Endothelial cell of umbilical vein (primary cell): ENCODE measurements at regions not wholly inside any gene's neighbourhood (a gene's known extent, or its start where the extent isn't known, plus 50 kb on each side); places are given as distances from the start of the nearest gene placed in this dataset.

Experiments
- BruUV-seq: library from RNA; stranded (reverse); fragments of 400-500 nt; replicated peaks from 2 replicates; lab custom pipeline; 2021; lab: Mats Ljungman, UMichigan
- CTCF ChIA-PET: fragments of 300-600, 350-600 bp; sonication (Branson Sonifier 250); formaldehyde crosslinking; loops from one replicate; lab custom pipeline; 2021; ENCODE audit warnings: antibody characterized with exemption, inconsistent platforms; lab: Charles Lee
- POLR2A ChIA-PET: fragments of 300-600, 350-600 bp; sonication (Branson Sonifier 250); formaldehyde crosslinking; loops from one replicate; lab custom pipeline; 2021; ENCODE audit warnings: antibody characterized with exemption, inconsistent platforms; lab: Charles Lee
- DNase-seq: peaks from one replicate; pipeline ENCODE4 v3.0.0-alpha.2; 2011; ENCODE audit warnings: low read depth, low spot score
- FAIRE-seq: peaks from 2 replicates; lab custom pipeline; 2011; peaks lifted over from hg19 to GRCh38; lab: Jason Lieb, UNC
- H2AFZ ChIP-seq: 2 replicates; pipeline ENCODE4 v1.6.0; 2012; ENCODE audit warnings: low read depth, low read length, control low read depth, inconsistent platforms
- H3K27ac ChIP-seq: 2 replicates; pipeline ENCODE4 v1.5.1; 2011; ENCODE audit warnings: low read depth, mild to moderate bottlenecking, control low read depth, low read length, moderate library complexity; ENCODE audit not compliant: insufficient read depth
- H3K27me3 ChIP-seq, 2 experiments: 2 replicates each; pipeline versions ENCODE4 v1.6.0 to v1.6.1; 2011; ENCODE audit warnings: low read length in 2 of 2, mixed read lengths in 1 of 2; ENCODE audit not compliant: control insufficient read depth in 2 of 2, insufficient read depth in 2 of 2
- H3K36me3 ChIP-seq, 2 experiments: 2 replicates in 1 of 2; 3 replicates in 1 of 2; pipeline ENCODE4 v1.5.1; 2011; ENCODE audit warnings: low read length in 2 of 2, mild to moderate bottlenecking in 1 of 2, moderate library complexity in 1 of 2; ENCODE audit not compliant: control insufficient read depth in 2 of 2, insufficient read depth in 2 of 2; ENCODE audit errors: extremely low read depth in 1 of 2
- H3K4me1 ChIP-seq: 3 replicates; pipeline ENCODE4 v1.5.1; 2011; ENCODE audit warnings: mild to moderate bottlenecking, low read length; ENCODE audit not compliant: control insufficient read depth, insufficient read depth; ENCODE audit errors: extremely low read depth
- H3K4me2 ChIP-seq: 2 replicates; pipeline ENCODE4 v1.6.1; 2011; ENCODE audit warnings: low read length, control low read depth, mixed read lengths; ENCODE audit not compliant: insufficient read depth
- H3K4me3 ChIP-seq, 3 experiments: fragments of 200-600 bp in 1 of 3; sonication (generic), shearing (Covaris generic) in 1 of 3; replicated peaks in 1 of 3; 2 replicates each; pipeline ENCODE4 v1.5.1; 2011 to 2016; ENCODE audit warnings: control low read depth in 3 of 3, low read length in 3 of 3, mild to moderate bottlenecking in 2 of 3, inconsistent platforms in 1 of 3, low read depth in 1 of 3, moderate library complexity in 1 of 3; ENCODE audit not compliant: insufficient read depth in 1 of 3
- H3K79me2 ChIP-seq: 2 replicates; pipeline ENCODE4 v1.6.0; 2012; ENCODE audit warnings: low read length, inconsistent platforms; ENCODE audit not compliant: control insufficient read depth, insufficient read depth
- H3K9ac ChIP-seq: replicated peaks from 2 replicates; pipeline ENCODE3; 2011; ENCODE audit warnings: low read length, control low read depth; ENCODE audit not compliant: insufficient read depth; ENCODE audit errors: extremely low read depth
- H3K9me1 ChIP-seq: replicated peaks from 3 replicates; pipeline ENCODE4 v1.6.0; 2011; ENCODE audit warnings: mild to moderate bottlenecking, low read length; ENCODE audit not compliant: control insufficient read depth, insufficient read depth; ENCODE audit errors: extremely low read depth
- H3K9me3 ChIP-seq: replicated peaks from 2 replicates; pipeline ENCODE4 v1.5.1; 2012; ENCODE audit warnings: low read length, inconsistent platforms; ENCODE audit not compliant: control insufficient read depth, insufficient read depth
- H4K20me1 ChIP-seq: replicated peaks from 2 replicates; pipeline ENCODE3; 2011; ENCODE audit warnings: mild to moderate bottlenecking, low read length; ENCODE audit not compliant: control insufficient read depth, insufficient read depth; ENCODE audit errors: extremely low read depth
- CTCF ChIP-seq, 2 donors: IDR thresholded peaks; 1 replicate in 1 of 2; 2 replicates in 1 of 2; pipeline ENCODE4 v1.5.1; 2011; ENCODE audit warnings: low read length in 2 of 2, mild to moderate bottlenecking in 2 of 2, moderate library complexity in 2 of 2, control low read depth in 1 of 2, inconsistent platforms in 1 of 2, low read depth in 1 of 2; ENCODE audit not compliant: insufficient read depth in 1 of 2; ENCODE audit errors: extremely low read depth in 1 of 2
- EZH2 ChIP-seq: IDR thresholded peaks from 2 replicates; pipeline ENCODE4 v1.6.1; 2012; ENCODE audit warnings: borderline replicate concordance, low read depth, mild to moderate bottlenecking, moderate library complexity, low read length, inconsistent platforms; ENCODE audit not compliant: severe bottlenecking
- FOS ChIP-seq: IDR thresholded peaks from 2 replicates; pipeline ENCODE4 v1.6.1; 2011; ENCODE audit warnings: mild to moderate bottlenecking, low read length, moderate library complexity, borderline replicate concordance; ENCODE audit not compliant: insufficient read depth
- GATA2 ChIP-seq: IDR thresholded peaks from 2 replicates; pipeline ENCODE4 v1.7.0; 2011; ENCODE audit warnings: low read depth, mild to moderate bottlenecking, moderate library complexity, mixed read lengths, low read length; ENCODE audit not compliant: insufficient read length, insufficient read depth
- JUN ChIP-seq: IDR thresholded peaks from 2 replicates; pipeline ENCODE4 v1.6.1; 2011; ENCODE audit warnings: borderline replicate concordance, low read depth; ENCODE audit not compliant: insufficient read length, insufficient read depth
- MAX ChIP-seq: IDR thresholded peaks from 2 replicates; pipeline ENCODE4 v1.6.1; 2011; ENCODE audit not compliant: insufficient read depth, insufficient read length
- MYC ChIP-seq: IDR thresholded peaks from one replicate; pipeline ENCODE4 v1.6.1; 2011; ENCODE audit warnings: mild to moderate bottlenecking, low read depth, low read length
- POLR2A ChIP-seq: IDR thresholded peaks from 2 replicates; pipeline ENCODE4 v1.6.1; 2012; ENCODE audit warnings: low read depth, mild to moderate bottlenecking, control low read depth, low read length
- POLR2AphosphoS5 ChIP-seq: IDR thresholded peaks from 2 replicates; pipeline ENCODE4 v1.6.1; 2012; ENCODE audit warnings: low read depth, mild to moderate bottlenecking, control low read depth, low read length, moderate library complexity; ENCODE audit not compliant: insufficient read depth
- dilution Hi-C: fragments of 300-500 bp; cut with MboI; formaldehyde crosslinking; loops from one replicate; pipeline ENCODE4 v1.15.0; 2019; ENCODE audit warnings: low sequenced_read_pairs; ENCODE audit not compliant: extremely low pct_ligation_motif_present
- intact Hi-C: fragments of 100-400 bp; cut with micrococcal nuclease; formaldehyde crosslinking; loops from one replicate; pipeline ENCODE4 v1.10.0; 2022

GRCh38 chr17:12247761-12248160 lies 227.1 kb downstream of the MAP2K4 start:
- no peak for FAIRE-seq
- no peaks in the 10 kb centered on the region for H3K79me2 ChIP-seq
- H3K27me3 ChIP-seq = no peaks in the 10 kb centered on the region
- no peak overlapping the region for H3K4me2 ChIP-seq
- H3K36me3 ChIP-seq = no peaks in the 10 kb centered on the region
- intact Hi-C loops = no loop called here
- H3K27ac ChIP-seq = no peak overlapping the region
- BruUV-seq = no TSS peak
- H4K20me1 ChIP-seq = no peaks in the 10 kb centered on the region
- H3K9me3 ChIP-seq = no peaks in the 10 kb centered on the region
- no peak for DNase-seq
- no peaks in the 10 kb centered on the region for H3K4me1 ChIP-seq
- no peak overlapping the region for H3K9ac ChIP-seq
- H3K9me1 ChIP-seq = no peaks in the 10 kb centered on the region
- no peak overlapping the region for H3K4me3 ChIP-seq
- CTCF ChIA-PET = no interaction called here
- POLR2A ChIA-PET = no interaction called here
- no peak overlapping the region for H2AFZ ChIP-seq
- no peak for TF ChIP-seq GATA2
- TF ChIP-seq FOS = no peak
- TF ChIP-seq POLR2AphosphoS5 = no peak
- no peak for TF ChIP-seq MYC
- TF ChIP-seq EZH2 = no peak
- no peak for TF ChIP-seq MAX
- TF ChIP-seq CTCF (IDR thresholded peaks at IDR 0.05; ENCODE audit: extremely low read depth in 1 of 2, insufficient read depth in 1 of 2, low read depth in 1 of 2, low read length in 2 of 2) = no peak
- no peak for TF ChIP-seq JUN
- no peak for TF ChIP-seq POLR2A
- dilution Hi-C loops = no loop called here
